Rectal smooth muscle tissue (tissue), 1 donor: ENCODE measurements at regions not wholly inside any gene's neighbourhood (a gene's known extent, or its start where the extent isn't known, plus 50 kb on each side); places are given as distances from the start of the nearest gene placed in this dataset.

Experiments used
- H3K27ac ChIP-seq: one replicate; pipeline ENCODE4 v1.7.0; 2013; ENCODE audit warnings: low read depth, low read length, inconsistent platforms
- H3K27me3 ChIP-seq: one replicate; pipeline ENCODE4 v1.7.0; 2013; ENCODE audit warnings: low read length; ENCODE audit not compliant: control insufficient read depth, insufficient read depth
- H3K36me3 ChIP-seq: one replicate; pipeline ENCODE4 v1.7.0; 2013; ENCODE audit warnings: low read length; ENCODE audit not compliant: control insufficient read depth, insufficient read depth
- H3K4me1 ChIP-seq: one replicate; pipeline ENCODE4 v1.7.0; 2013; ENCODE audit warnings: low read length; ENCODE audit not compliant: control insufficient read depth, insufficient read depth
- H3K4me3 ChIP-seq: one replicate; pipeline ENCODE4 v1.7.0; 2013; ENCODE audit warnings: low read length
- H3K9ac ChIP-seq: one replicate; pipeline ENCODE4 v1.7.0; 2013; ENCODE audit warnings: low read length

DNA sequence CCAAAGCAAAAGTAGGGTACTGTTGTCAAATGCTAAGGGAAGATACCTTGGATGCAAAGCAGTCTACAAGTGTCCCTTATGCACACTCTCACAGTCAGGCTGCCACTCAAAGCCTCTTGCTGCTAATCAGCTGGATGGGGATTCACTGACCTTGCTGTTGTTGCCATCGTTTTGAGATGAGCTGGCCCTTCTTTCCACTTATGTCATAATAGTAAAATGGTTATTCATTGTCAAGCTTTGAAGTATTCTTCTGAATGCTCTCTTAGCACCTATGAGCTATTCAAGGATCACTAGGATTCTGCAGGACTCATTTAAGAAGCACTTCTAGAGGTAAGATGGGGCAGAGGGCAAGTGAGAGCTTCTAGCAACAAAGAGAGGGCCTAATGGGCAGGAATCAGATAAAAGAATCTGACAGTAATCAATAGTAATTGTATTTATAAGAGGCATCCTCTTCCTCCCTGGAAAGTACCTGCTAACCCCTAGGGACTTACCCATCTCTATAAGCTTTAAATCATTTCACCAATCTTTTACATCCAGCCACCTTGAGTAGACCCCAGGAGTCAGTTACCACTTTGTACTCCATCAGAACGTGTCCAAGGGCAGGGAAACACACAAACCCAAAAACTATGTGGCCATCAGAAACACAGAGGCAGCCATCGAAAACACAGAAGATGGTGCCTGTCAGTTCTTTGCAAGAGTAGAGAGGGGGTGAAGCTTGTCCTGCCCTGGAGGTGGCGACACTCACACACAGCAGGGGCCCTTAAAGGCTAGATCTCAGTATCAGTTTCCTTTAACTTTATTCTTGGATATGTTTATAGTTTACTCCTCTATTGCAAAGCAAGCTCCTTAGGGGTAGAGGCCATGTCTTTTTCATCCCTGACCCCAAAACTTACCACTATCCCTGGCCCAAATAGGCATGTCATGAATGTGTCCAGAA is 103.7 kb upstream of the NFIA start:
- Histone ChIP-seq H3K27me3 (no peaks in the 10 kb centered on the region), H3K9ac (no peak overlapping the region), H3K4me3 (no peak overlapping the region), H3K27ac (no peak overlapping the region), H3K4me1 (peaks cover 3% of the 10 kb centered on the region), H3K36me3 (no peaks in the 10 kb centered on the region)

DNA sequence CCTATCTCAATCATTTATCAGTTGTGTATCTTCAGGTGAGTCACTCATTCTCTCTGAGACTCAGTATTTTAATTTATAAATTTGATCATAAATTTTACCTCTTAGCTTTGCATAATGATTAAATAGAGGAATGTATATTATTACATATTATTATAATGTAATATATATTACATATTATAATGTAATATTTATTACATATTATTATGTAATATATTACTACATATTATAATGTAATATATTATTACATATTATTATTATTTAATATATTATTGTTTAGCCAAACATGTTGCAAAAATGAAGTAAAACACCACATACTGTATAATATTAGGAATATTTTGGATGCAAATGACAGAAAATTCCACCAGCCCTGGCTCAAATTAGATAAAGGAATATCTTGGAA is 104.7 kb upstream of the NFIA start:
- H3K4me1 ChIP-seq = peaks cover 3% of the 10 kb centered on the region

DNA sequence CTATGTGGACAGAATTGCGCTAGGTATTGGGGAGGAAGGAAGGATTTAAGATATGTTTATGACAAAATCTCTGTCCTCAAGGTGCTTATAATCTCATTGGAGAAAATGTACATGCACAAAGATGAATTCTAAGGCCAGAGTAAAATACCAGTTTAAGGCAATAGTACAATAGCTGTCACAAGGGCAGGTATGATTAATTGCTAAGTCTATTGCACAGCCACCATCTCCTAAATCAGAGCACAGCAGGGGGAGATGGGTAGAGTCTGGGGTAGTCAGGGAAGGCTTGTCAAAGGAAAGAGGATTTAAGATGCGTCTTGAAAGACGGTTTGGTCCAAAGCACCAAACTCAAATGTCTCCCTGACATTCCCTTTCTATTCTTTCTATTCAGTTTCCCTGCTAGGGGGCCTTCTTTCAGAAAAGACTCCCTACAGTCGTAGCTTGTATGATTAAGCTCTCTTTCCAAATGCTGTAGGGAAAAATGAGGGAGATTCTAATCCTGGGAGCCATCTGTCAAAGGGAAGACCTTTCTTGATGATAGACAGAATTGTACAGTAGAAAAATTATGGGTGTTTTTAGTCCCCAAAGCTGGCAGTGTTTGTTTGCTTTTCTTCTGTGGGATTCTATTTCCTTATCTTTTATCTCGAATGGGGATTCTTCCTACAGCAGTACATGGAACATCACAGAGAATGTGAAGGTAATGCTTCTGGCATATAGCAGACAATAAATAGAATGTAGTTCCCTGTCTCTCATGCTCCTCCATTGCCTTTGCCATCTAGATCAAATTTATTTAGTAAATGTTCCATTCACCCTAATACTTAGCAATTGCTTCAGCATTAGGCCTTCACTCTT is 107.6 kb upstream of the NFIA start:
- H3K36me3 ChIP-seq = no peaks in the 10 kb centered on the region
- H3K9ac ChIP-seq = no peak overlapping the region
- H3K4me3 ChIP-seq = no peak overlapping the region
- no peak overlapping the region for H3K27ac ChIP-seq
- peaks cover 3% of the 10 kb centered on the region for H3K4me1 ChIP-seq
- no peaks in the 10 kb centered on the region for H3K27me3 ChIP-seq

More for the DNA sequence above, 104.7 kb upstream of the NFIA start:
- no peaks in the 10 kb centered on the region for H3K36me3 ChIP-seq
- no peak overlapping the region for H3K4me3 ChIP-seq
- no peak overlapping the region for H3K27ac ChIP-seq
- H3K9ac ChIP-seq = no peak overlapping the region
- H3K27me3 ChIP-seq = no peaks in the 10 kb centered on the region

DNA sequence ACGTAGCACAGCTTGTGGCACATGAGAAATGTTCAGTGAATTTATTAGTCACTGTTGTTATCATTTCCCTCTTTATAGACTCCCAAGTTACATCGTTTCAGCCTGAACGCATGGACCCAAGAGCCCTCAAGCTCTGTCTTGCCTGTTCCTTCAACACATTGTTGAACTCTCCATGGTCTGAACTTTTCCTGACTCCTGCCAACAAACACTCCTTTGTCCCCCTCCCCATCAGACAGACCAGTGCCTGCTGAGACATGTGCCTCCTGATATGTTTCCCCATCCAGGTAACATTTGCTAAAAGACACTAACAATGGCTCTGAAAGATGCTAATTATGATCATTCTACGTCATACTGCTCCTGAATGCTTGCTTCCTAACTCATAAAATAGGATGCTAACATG is 108.7 kb upstream of the NFIA start:
- peaks cover 3% of the 10 kb centered on the region for H3K4me1 ChIP-seq
- no peaks in the 10 kb centered on the region for H3K36me3 ChIP-seq

DNA sequence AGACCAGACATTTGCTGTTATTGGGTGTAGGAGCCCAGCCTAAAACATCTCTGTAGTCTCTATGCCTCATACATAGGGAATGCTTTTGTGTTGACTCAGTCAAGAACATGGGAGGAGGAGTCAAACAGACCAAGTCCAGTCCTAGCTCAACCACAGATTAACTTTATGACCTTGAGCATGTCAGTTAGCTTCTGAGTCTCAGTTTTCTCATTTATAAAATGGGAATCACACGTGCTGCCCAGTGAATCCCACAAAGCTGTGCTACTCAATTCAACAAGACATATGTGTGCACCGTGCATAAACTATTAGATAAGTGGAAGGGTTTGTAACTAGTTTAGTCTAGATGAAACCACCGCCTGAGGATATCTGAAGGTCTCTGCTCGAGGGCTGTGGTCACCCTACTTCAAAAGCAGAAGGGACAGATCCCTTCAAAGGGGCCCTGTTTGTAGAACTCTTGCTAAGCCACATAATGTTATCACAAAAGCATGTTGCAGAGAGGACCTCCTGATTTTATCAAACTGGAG is 109.5 kb upstream of the NFIA start:
- Histone ChIP-seq H3K9ac (no peak overlapping the region), H3K27me3 (no peaks in the 10 kb centered on the region), H3K4me1 (peaks cover 3% of the 10 kb centered on the region), H3K27ac (no peak overlapping the region), H3K4me3 (no peak overlapping the region), H3K36me3 (no peaks in the 10 kb centered on the region)

More for the DNA sequence above, 108.7 kb upstream of the NFIA start:
- H3K4me3 ChIP-seq = no peak overlapping the region
- H3K27me3 ChIP-seq = no peaks in the 10 kb centered on the region
- no peak overlapping the region for H3K9ac ChIP-seq
- H3K27ac ChIP-seq = no peak overlapping the region

DNA sequence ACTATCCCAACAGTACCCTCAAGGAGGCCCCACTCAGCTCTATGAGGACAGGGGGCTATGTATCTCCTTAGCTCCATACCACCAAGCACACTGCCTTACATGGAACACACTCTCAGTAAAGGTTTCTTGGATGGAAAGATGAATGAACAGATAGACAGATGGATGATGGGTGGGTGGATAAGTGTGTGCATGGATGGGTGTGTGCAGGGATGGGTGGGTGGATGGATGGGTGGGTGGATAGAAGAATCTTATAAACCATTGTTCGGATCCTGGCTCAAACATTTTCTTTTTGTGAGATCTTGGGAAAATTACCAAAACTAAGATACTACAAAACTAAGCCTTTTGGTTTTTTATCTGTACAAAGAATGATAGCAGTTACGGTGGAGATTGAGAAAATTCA is 111.0 kb upstream of the NFIA start:
- Histone ChIP-seq H3K4me1 (peaks cover 3% of the 10 kb centered on the region), H3K4me3 (no peak overlapping the region), H3K9ac (no peak overlapping the region), H3K27me3 (no peaks in the 10 kb centered on the region), H3K36me3 (no peaks in the 10 kb centered on the region), H3K27ac (no peak overlapping the region)

DNA sequence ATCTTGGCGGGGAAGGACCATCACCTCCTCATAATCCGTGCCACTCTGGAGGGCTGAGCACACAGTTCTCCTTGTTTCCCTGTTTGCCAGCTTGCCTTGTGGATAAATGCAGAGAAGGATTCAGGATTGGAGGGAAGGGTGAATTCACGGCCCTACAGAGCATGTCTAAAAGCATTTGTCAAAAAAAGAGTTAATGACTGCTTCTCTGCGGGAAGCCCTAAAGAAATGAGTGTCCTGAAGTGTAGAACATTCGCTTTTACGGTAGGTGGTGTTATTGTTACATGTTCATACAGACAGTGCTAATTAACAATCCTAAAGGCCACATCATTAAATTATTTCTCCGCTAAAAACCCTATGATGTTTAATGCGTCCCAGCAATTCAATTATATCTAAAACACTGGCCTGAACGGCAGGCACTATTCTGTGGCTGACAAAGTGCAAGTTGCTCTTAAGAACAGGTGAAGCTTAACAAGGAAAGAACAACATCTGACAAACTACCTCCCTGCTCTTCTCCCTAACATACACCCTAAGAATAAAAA is 112.3 kb upstream of the NFIA start:
- Histone ChIP-seq H3K27ac (peak overlapping the region; percentile 27), H3K4me3 (no peak overlapping the region), H3K36me3 (no peaks in the 10 kb centered on the region), H3K27me3 (no peaks in the 10 kb centered on the region), H3K9ac (no peak overlapping the region), H3K4me1 (peaks cover 2% of the 10 kb centered on the region)

DNA sequence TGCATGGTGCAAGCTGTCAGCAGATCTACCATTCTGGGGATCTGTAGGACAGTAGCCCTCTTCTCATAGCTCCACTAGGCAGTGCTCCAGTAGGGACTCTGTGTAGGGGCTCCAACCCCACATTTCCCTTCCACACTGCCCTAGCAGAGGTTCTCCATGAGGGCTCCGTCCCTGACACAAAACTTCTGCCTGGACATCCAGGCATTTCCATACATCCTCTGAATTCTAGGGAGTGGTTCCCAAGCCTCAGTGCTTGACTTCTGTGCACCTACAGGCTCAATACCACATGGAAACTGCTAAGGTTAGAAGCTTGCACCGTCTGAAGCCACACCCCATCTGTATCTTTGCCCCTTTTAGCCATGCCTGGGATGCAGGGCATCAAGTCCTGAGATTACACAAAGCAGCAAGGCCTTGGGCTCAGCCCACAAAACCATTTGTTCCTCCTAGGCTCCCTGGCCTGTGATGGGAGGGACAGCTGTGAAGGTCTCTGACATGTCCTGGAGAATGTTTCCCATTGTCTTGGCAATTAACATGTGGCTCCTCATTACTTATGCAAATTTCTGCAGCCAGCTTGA is 117.0 kb upstream of the NFIA start:
- no peak overlapping the region for H3K27ac ChIP-seq
- H3K36me3 ChIP-seq = no peaks in the 10 kb centered on the region
- no peaks in the 10 kb centered on the region for H3K27me3 ChIP-seq
- H3K9ac ChIP-seq = no peak overlapping the region
- H3K4me3 ChIP-seq = no peak overlapping the region
- no peaks in the 10 kb centered on the region for H3K4me1 ChIP-seq

DNA sequence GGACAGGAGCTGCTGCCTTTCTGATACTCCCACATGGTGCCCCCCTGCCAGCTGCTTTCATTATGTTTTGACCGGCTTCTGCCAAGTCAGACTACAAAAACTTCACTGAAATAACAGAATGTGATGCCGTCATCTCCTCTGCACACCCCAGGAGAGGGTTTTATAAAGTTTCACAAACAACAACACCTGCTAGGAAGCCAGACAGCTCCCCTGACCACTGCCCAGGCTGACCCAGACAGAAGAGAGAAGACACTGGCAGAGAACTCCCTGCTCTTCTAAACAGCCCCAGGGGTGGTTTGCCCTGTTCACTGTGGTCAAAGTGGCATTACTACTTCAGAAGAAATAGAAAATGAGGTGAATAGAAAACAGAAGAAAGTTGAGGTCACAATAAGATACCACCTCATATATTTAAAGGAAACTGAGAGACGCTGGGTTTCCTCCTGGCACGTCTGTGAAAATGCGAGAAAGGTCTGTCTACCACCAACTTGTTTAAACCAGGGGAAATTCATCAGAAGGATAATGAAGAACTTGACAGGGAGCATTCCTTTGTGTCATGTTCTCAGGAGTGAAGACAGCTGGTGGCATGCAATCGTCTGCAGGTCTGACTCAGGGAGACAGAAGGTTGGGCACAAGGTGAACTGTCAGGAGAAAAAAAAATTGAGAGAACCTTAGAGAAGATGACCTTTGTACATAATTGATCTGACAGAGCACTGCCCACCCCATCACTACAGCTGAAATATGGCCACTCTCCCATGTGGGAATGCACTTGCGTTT is 119.0 kb upstream of the NFIA start:
- Histone ChIP-seq H3K4me3 (no peak overlapping the region), H3K36me3 (no peaks in the 10 kb centered on the region), H3K9ac (no peak overlapping the region), H3K27me3 (no peaks in the 10 kb centered on the region), H3K4me1 (no peaks in the 10 kb centered on the region), H3K27ac (no peak overlapping the region)

DNA sequence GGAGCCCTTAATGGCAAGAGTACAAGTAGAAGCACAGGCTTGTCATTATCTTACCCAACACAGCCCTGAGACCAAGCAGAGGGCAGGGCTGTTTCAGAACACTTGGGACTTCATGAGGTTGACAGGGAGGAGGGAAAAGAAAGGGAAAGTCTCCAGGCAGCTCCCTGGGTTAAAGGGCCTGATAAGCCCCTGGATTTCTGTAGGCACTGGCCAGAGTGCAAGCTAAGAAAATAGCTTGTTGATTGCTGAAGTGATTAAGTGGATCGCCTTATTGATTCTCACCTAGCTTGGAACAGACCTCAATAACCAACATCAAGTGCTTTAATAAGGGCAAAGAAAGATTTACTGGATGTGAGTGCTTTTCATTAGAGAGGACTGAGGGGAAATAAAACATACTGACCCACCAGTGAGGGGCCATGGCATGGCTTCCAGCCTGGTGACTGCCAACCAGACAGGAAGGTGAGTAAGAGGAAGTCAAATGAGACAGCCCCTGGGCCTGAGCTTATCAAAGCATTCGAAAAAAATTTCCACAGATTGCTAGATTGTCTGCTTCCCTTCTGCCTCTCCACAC is 121.4 kb upstream of the NFIA start:
- no peaks in the 10 kb centered on the region for H3K27me3 ChIP-seq
- H3K36me3 ChIP-seq = no peaks in the 10 kb centered on the region
- no peak overlapping the region for H3K9ac ChIP-seq
- no peak overlapping the region for H3K4me3 ChIP-seq
- no peak overlapping the region for H3K27ac ChIP-seq
- H3K4me1 ChIP-seq = no peaks in the 10 kb centered on the region

DNA sequence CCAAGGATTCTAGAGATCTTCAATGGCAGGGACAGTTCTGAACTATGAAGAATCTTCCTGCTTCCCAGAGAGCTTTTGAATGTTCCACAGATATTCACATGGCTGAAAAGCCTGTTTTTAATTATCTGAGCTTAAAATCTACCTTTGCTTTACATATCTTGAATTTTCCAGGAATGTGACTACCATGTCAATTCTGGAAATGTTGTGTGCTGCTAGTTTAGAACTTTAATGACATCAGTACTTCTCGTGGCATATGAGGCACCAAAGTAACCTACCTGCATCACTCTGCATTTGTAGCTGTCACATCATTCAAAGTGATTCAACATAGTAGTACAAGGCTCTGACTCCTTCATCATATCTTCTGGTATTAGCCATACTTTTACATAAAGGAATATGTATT is 122.7 kb upstream of the NFIA start:
- Histone ChIP-seq H3K27ac (no peak overlapping the region), H3K4me1 (no peaks in the 10 kb centered on the region), H3K27me3 (no peaks in the 10 kb centered on the region), H3K4me3 (no peak overlapping the region), H3K36me3 (no peaks in the 10 kb centered on the region), H3K9ac (no peak overlapping the region)
